H1 (cell line): ENCODE measurements at regions not wholly inside any gene's neighbourhood (a gene's known extent, or its start where the extent isn't known, plus 50 kb on each side); places are given as distances from the start of the nearest gene placed in this dataset.

Source experiments
- CEBPB ChIP-seq: IDR thresholded peaks from 2 replicates; pipeline ENCODE4 v1.6.1; 2012; ENCODE audit warnings: low read depth, low read length
- JUND ChIP-seq: IDR thresholded peaks from 2 replicates; pipeline ENCODE4 v1.6.1; 2011; ENCODE audit warnings: mild to moderate bottlenecking, improper control_type of control experiment, low read length
- NRF1 ChIP-seq: IDR thresholded peaks from 2 replicates; pipeline ENCODE4 v1.6.1; 2011; ENCODE audit warnings: mild to moderate bottlenecking, low read depth, low read length, improper control_type of control experiment
- RAD21 ChIP-seq, 2 experiments: IDR thresholded peaks in 1 of 2; conservative IDR thresholded peaks in 1 of 2; 2 replicates each; pipeline ENCODE4 v1.6.1; 2011; ENCODE audit warnings: low read depth in 2 of 2, low read length in 2 of 2, improper control_type of control experiment in 1 of 2, inconsistent platforms in 1 of 2, mild to moderate bottlenecking in 1 of 2, moderate library complexity in 1 of 2
- RNF2 ChIP-seq: fragments of 200-900, 300-1000 bp; sonication (generic); IDR thresholded peaks from 2 replicates; pipeline ENCODE4 v1.7.1; 2016; ENCODE audit warnings: borderline replicate concordance, low read depth, mild to moderate bottlenecking, antibody characterized with exemption, low read length; ENCODE audit not compliant: poor library complexity, severe bottlenecking; ENCODE audit errors: missing control alignments
- RXRA ChIP-seq: IDR thresholded peaks from 2 replicates; pipeline ENCODE4 v1.6.1; 2011; ENCODE audit warnings: low read depth, mild to moderate bottlenecking, low read length, moderate library complexity; ENCODE audit not compliant: insufficient read depth
- SAP30 ChIP-seq: fragments of 300-600 bp; sonication (generic); IDR thresholded peaks from 2 replicates; pipeline ENCODE4 v1.7.1; 2012; ENCODE audit warnings: low read length, moderate library complexity, mild to moderate bottlenecking, inconsistent platforms; ENCODE audit not compliant: insufficient read depth, insufficient replicate concordance
- SIX5 ChIP-seq: IDR thresholded peaks from 2 replicates; pipeline ENCODE4 v1.6.1; 2011; ENCODE audit warnings: mild to moderate bottlenecking, low read depth, low read length
- TEAD4 ChIP-seq: IDR thresholded peaks from 2 replicates; pipeline ENCODE4 v1.6.1; 2012; ENCODE audit warnings: low read depth, low read length, inconsistent platforms, mixed read lengths
- TF ChIP-seq, protein P1 (sequence below): fragments of 300-600 bp; sonication (generic); IDR thresholded peaks from 2 replicates; pipeline ENCODE4 v1.7.1; 2012; ENCODE audit warnings: low read length, moderate library complexity, mild to moderate bottlenecking, inconsistent platforms; ENCODE audit not compliant: insufficient replicate concordance

GRCh38 chr2:147525819-147526489, 318.9 kb upstream of the ACVR2A start (continued):
- TF ChIP-seq, protein P1, sequence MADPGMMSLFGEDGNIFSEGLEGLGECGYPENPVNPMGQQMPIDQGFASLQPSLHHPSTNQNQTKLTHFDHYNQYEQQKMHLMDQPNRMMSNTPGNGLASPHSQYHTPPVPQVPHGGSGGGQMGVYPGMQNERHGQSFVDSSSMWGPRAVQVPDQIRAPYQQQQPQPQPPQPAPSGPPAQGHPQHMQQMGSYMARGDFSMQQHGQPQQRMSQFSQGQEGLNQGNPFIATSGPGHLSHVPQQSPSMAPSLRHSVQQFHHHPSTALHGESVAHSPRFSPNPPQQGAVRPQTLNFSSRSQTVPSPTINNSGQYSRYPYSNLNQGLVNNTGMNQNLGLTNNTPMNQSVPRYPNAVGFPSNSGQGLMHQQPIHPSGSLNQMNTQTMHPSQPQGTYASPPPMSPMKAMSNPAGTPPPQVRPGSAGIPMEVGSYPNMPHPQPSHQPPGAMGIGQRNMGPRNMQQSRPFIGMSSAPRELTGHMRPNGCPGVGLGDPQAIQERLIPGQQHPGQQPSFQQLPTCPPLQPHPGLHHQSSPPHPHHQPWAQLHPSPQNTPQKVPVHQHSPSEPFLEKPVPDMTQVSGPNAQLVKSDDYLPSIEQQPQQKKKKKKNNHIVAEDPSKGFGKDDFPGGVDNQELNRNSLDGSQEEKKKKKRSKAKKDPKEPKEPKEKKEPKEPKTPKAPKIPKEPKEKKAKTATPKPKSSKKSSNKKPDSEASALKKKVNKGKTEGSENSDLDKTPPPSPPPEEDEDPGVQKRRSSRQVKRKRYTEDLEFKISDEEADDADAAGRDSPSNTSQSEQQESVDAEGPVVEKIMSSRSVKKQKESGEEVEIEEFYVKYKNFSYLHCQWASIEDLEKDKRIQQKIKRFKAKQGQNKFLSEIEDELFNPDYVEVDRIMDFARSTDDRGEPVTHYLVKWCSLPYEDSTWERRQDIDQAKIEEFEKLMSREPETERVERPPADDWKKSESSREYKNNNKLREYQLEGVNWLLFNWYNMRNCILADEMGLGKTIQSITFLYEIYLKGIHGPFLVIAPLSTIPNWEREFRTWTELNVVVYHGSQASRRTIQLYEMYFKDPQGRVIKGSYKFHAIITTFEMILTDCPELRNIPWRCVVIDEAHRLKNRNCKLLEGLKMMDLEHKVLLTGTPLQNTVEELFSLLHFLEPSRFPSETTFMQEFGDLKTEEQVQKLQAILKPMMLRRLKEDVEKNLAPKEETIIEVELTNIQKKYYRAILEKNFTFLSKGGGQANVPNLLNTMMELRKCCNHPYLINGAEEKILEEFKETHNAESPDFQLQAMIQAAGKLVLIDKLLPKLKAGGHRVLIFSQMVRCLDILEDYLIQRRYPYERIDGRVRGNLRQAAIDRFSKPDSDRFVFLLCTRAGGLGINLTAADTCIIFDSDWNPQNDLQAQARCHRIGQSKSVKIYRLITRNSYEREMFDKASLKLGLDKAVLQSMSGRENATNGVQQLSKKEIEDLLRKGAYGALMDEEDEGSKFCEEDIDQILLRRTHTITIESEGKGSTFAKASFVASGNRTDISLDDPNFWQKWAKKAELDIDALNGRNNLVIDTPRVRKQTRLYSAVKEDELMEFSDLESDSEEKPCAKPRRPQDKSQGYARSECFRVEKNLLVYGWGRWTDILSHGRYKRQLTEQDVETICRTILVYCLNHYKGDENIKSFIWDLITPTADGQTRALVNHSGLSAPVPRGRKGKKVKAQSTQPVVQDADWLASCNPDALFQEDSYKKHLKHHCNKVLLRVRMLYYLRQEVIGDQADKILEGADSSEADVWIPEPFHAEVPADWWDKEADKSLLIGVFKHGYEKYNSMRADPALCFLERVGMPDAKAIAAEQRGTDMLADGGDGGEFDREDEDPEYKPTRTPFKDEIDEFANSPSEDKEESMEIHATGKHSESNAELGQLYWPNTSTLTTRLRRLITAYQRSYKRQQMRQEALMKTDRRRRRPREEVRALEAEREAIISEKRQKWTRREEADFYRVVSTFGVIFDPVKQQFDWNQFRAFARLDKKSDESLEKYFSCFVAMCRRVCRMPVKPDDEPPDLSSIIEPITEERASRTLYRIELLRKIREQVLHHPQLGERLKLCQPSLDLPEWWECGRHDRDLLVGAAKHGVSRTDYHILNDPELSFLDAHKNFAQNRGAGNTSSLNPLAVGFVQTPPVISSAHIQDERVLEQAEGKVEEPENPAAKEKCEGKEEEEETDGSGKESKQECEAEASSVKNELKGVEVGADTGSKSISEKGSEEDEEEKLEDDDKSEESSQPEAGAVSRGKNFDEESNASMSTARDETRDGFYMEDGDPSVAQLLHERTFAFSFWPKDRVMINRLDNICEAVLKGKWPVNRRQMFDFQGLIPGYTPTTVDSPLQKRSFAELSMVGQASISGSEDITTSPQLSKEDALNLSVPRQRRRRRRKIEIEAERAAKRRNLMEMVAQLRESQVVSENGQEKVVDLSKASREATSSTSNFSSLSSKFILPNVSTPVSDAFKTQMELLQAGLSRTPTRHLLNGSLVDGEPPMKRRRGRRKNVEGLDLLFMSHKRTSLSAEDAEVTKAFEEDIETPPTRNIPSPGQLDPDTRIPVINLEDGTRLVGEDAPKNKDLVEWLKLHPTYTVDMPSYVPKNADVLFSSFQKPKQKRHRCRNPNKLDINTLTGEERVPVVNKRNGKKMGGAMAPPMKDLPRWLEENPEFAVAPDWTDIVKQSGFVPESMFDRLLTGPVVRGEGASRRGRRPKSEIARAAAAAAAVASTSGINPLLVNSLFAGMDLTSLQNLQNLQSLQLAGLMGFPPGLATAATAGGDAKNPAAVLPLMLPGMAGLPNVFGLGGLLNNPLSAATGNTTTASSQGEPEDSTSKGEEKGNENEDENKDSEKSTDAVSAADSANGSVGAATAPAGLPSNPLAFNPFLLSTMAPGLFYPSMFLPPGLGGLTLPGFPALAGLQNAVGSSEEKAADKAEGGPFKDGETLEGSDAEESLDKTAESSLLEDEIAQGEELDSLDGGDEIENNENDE: no peak
- no peak for TF ChIP-seq JUND
- TF ChIP-seq TEAD4: no peak
- TF ChIP-seq CEBPB: no peak
- no peak for TF ChIP-seq SAP30
- TF ChIP-seq RNF2: no peak
- TF ChIP-seq RAD21 (IDR thresholded peaks at IDR 0.05 in 1 of 2, conservative IDR thresholded peaks at IDR 0.05 in 1 of 2; ENCODE audit: low read depth in 2 of 2, low read length in 2 of 2): no peak
- TF ChIP-seq RXRA: no peak
- TF ChIP-seq SIX5: no peak
- no peak for TF ChIP-seq NRF1
